ENCODE measurements at regions not wholly inside any gene's neighbourhood (a gene's known extent, or its start where the extent isn't known, plus 50 kb on each side); places are given as distances from the start of the nearest gene placed in this dataset.

GRCh38 chr13:84290386-84290785 lies 408.1 kb upstream of the SLITRK1 start:
- Histone ChIP-seq H3K9ac (ENCODE audit: low read length) (no peak overlapping the region), H2AFZ (ENCODE audit: insufficient read depth, low read depth, low read length, poor library complexity, severe bottlenecking) (no peak overlapping the region), H3K27ac (ENCODE audit: low read length in 2 of 2) (no peak overlapping the region), H4K20me1 (ENCODE audit: control insufficient read depth, insufficient read depth, low read length, poor library complexity, severe bottlenecking) (no peaks in the 10 kb centered on the region), H3K9me3 (ENCODE audit: control extremely low read depth in 1 of 3, control insufficient read depth in 2 of 3, insufficient read depth in 1 of 3, low read length in 2 of 3) (no peaks in the 10 kb centered on the region), H3K79me2 (ENCODE audit: control insufficient read depth, insufficient read depth, low read length) (no peaks in the 10 kb centered on the region), H3K27me3 (replicated peaks in 1 of 4; ENCODE audit: control extremely low read depth in 1 of 4, control insufficient read depth in 3 of 4, insufficient read depth in 4 of 4, low read length in 3 of 4) (no peaks in the 10 kb centered on the region), H3K4me3 (ENCODE audit: control extremely low read depth in 1 of 5, extremely low read depth in 1 of 5, insufficient read depth in 1 of 5, low read depth in 2 of 5, low read length in 4 of 5) (no peak overlapping the region), H3K4me1 (ENCODE audit: control insufficient read depth in 2 of 2, insufficient read depth in 2 of 2, low read length in 2 of 2) (no peaks in the 10 kb centered on the region), H3K36me3 (replicated peaks in 1 of 2; ENCODE audit: control extremely low read depth in 1 of 2, control insufficient read depth in 1 of 2, extremely low read depth in 1 of 2, insufficient read depth in 2 of 2, low read length in 1 of 2) (no peaks in the 10 kb centered on the region), H3K4me2 (replicated peaks; ENCODE audit: low read depth, low read length, poor library complexity, severe bottlenecking) (no peak overlapping the region)
- WGBS (ENCODE audit: insufficient coverage) = 80% methylated on average over 1 of the region's 4 CpGs
- DNase-seq = no peak
- Mint-ChIP-seq H3K4me3 (no peak overlapping the region), H3K4me1 (no peaks in the 10 kb centered on the region), H3K27ac (no peak overlapping the region), H3K9me3 (ENCODE audit: insufficient read depth) (no peaks in the 10 kb centered on the region), H3K27me3 (no peaks in the 10 kb centered on the region)
- CTCF ChIA-PET = no interaction called here
- POLR2A ChIA-PET = no interaction called here
- intact Hi-C loops (cut with micrococcal nuclease) = no loop called here
- ATAC-seq (ENCODE audit: low read depth) = no peak
- TF ChIP-seq CTCF (IDR thresholded peaks at IDR 0.05) (no peak), EZH2 (IDR thresholded peaks at IDR 0.05; ENCODE audit: borderline replicate concordance, insufficient read depth, low read depth, low read length, poor library complexity, severe bottlenecking) (no peak)

- Histone ChIP-seq H3K36me3 (replicated peaks in 1 of 2; ENCODE audit: control extremely low read depth in 1 of 2, control insufficient read depth in 1 of 2, extremely low read depth in 1 of 2, insufficient read depth in 2 of 2, low read length in 1 of 2) (no peaks in the 10 kb centered on the region), H3K27ac (ENCODE audit: low read length in 2 of 2) (no peak overlapping the region), H4K20me1 (ENCODE audit: control insufficient read depth, insufficient read depth, low read length, poor library complexity, severe bottlenecking) (no peaks in the 10 kb centered on the region), H3K27me3 (replicated peaks in 1 of 4; ENCODE audit: control extremely low read depth in 1 of 4, control insufficient read depth in 3 of 4, insufficient read depth in 4 of 4, low read length in 3 of 4) (no peaks in the 10 kb centered on the region), H3K4me2 (replicated peaks; ENCODE audit: low read depth, low read length, poor library complexity, severe bottlenecking) (no peak overlapping the region), H3K4me3 (ENCODE audit: control extremely low read depth in 1 of 5, extremely low read depth in 1 of 5, insufficient read depth in 1 of 5, low read depth in 2 of 5, low read length in 4 of 5) (no peak overlapping the region), H3K9ac (ENCODE audit: low read length) (no peak overlapping the region), H3K79me2 (ENCODE audit: control insufficient read depth, insufficient read depth, low read length) (no peaks in the 10 kb centered on the region), H3K9me3 (ENCODE audit: control extremely low read depth in 1 of 3, control insufficient read depth in 2 of 3, insufficient read depth in 1 of 3, low read length in 2 of 3) (no peaks in the 10 kb centered on the region), H2AFZ (ENCODE audit: insufficient read depth, low read depth, low read length, poor library complexity, severe bottlenecking) (no peak overlapping the region), H3K4me1 (ENCODE audit: control insufficient read depth in 2 of 2, insufficient read depth in 2 of 2, low read length in 2 of 2) (no peaks in the 10 kb centered on the region)
- WGBS (ENCODE audit: insufficient coverage) = 80% methylated on average over 2 of the region's 2 CpGs
- POLR2A ChIA-PET = no interaction called here
- H3K4me3 Mint-ChIP-seq = no peak overlapping the region
- TF ChIP-seq CTCF (IDR thresholded peaks at IDR 0.05) = no peak
- no peak for TF ChIP-seq EZH2 (IDR thresholded peaks at IDR 0.05; ENCODE audit: borderline replicate concordance, insufficient read depth, low read depth, low read length, poor library complexity, severe bottlenecking)
- no peaks in the 10 kb centered on the region for H3K27me3 Mint-ChIP-seq
- DNase-seq (no peak), ATAC-seq (ENCODE audit: low read depth) (no peak)
- no peaks in the 10 kb centered on the region for H3K4me1 Mint-ChIP-seq
- H3K9me3 Mint-ChIP-seq (ENCODE audit: insufficient read depth) = no peaks in the 10 kb centered on the region
- intact Hi-C loops (cut with micrococcal nuclease) = no loop called here
- CTCF ChIA-PET = no interaction called here
- H3K27ac Mint-ChIP-seq = no peak overlapping the region
Observed at GRCh38 chr13:84279166-84279565, 396.9 kb upstream of the SLITRK1 start.

Measured in B cell (primary cell).